ENCODE measurements at regions not wholly inside any gene's neighbourhood (a gene's known extent, or its start where the extent isn't known, plus 50 kb on each side); places are given as distances from the start of the nearest gene placed in this dataset.
"Not testable (repeated sequence)": the region's sequence is repeated elsewhere in the genome, so short reads cannot be mapped to it uniquely, and the experiment has no call there.

- not testable (repeated sequence) for ATAC-seq; H3K9me3 Mint-ChIP-seq; H3K4me1 Mint-ChIP-seq (ENCODE audit: low read depth); H3K27me3 Mint-ChIP-seq (ENCODE audit: low read depth); H3K4me3 Mint-ChIP-seq; H3K36me3 Mint-ChIP-seq (ENCODE audit: insufficient read depth); DNase-seq
Measured at GRCh38 chr2:35957053-35957452, 398.5 kb upstream of the CRIM1 start.

GRCh38 chr2:35946478-35946877 lies 409.1 kb upstream of the CRIM1 start:
- Mint-ChIP-seq H3K9me3 (no peaks in the 10 kb centered on the region), H3K36me3 (ENCODE audit: insufficient read depth) (no peaks in the 10 kb centered on the region)

GRCh38 chr2:35938838-35939237 lies 416.7 kb upstream of the CRIM1 start:
- ATAC-seq (no peak), DNase-seq (no peak)
- H3K4me3 Mint-ChIP-seq: no peak overlapping the region

More at GRCh38 chr2:35946478-35946877, 409.1 kb upstream of the CRIM1 start:
- no peak overlapping the region for H3K4me3 Mint-ChIP-seq
- no peak for ATAC-seq
- H3K4me1 Mint-ChIP-seq (ENCODE audit: low read depth): no peaks in the 10 kb centered on the region
- DNase-seq: no peak
- H3K27me3 Mint-ChIP-seq (ENCODE audit: low read depth): peaks cover 2% of the 10 kb centered on the region

GRCh38 chr2:35933031-35933430 lies 422.5 kb upstream of the CRIM1 start:
- DNase-seq: no peak

More at GRCh38 chr2:35938838-35939237, 416.7 kb upstream of the CRIM1 start:
- H3K9me3 Mint-ChIP-seq: no peaks in the 10 kb centered on the region
- no peaks in the 10 kb centered on the region for H3K4me1 Mint-ChIP-seq (ENCODE audit: low read depth)
- peaks cover 11% of the 10 kb centered on the region for H3K27me3 Mint-ChIP-seq (ENCODE audit: low read depth)
- no peaks in the 10 kb centered on the region for H3K36me3 Mint-ChIP-seq (ENCODE audit: insufficient read depth)

DNA sequence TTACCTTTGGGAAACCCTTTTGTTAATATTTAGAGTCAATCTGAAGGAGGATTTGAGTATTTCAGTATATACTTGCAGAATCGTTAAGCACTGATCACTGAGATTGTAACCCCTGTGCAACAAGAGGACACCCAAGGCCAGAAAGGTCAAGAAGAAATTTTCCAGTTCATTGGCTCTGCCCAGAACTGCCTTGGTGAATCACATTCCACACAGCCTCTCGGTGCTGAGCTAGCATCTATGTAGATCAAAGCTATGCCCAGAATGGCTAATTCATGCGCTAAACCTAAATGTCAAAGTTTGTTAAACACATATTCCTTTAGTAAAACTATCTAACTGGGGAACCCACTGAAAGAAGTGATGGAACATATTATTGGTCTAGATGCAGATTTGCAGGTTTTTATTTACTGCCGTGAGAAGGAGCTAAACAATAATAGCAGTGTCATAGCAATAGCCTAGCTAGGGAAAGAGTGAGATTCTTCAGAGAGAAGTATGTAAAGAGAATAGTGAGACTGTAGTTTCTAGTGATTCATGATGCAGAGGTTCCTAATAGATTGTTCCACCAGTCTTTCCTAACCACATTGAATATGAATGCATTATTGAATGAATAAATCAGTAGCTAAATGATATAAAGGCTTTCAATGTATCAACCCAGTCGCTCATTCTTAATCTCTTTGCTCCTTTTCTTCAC lies 423.2 kb upstream of the CRIM1 start:
- Mint-ChIP-seq H3K9me3 (no peaks in the 10 kb centered on the region), H3K27me3 (ENCODE audit: low read depth) (peaks cover 7% of the 10 kb centered on the region), H3K4me1 (ENCODE audit: low read depth) (no peaks in the 10 kb centered on the region), H3K4me3 (no peak overlapping the region), H3K36me3 (ENCODE audit: insufficient read depth) (no peaks in the 10 kb centered on the region)
- no peak for ATAC-seq
- DNase-seq: no peak

More at GRCh38 chr2:35933031-35933430, 422.5 kb upstream of the CRIM1 start:
- peak in 1 of 2 donors; percentile 30 for ATAC-seq
- Mint-ChIP-seq H3K4me1 (ENCODE audit: low read depth) (no peaks in the 10 kb centered on the region), H3K36me3 (ENCODE audit: insufficient read depth) (no peaks in the 10 kb centered on the region), H3K4me3 (no peak overlapping the region), H3K9me3 (no peaks in the 10 kb centered on the region), H3K27me3 (ENCODE audit: low read depth) (peaks cover 7% of the 10 kb centered on the region)

DNA sequence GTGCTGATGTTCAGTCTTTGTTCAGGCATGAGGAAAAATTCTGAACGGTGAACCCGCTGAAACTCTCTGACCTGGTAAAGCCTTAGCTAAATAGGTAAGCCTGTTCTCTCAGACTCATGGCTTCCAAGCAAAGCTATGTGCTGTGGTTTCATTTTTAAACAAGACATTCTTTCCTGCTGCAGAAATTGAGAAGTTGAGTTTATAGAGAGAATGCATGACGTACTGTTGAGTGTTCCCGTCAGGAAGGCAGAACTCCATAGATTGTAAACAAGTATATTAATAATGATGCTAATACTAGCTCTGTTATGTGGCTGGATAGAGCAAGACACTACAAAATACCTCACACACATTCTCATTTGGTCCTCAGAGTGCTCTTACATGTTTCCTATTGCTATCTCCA lies 424.0 kb upstream of the CRIM1 start:
- no peaks in the 10 kb centered on the region for H3K4me1 Mint-ChIP-seq (ENCODE audit: low read depth)
- peaks cover 7% of the 10 kb centered on the region for H3K27me3 Mint-ChIP-seq (ENCODE audit: low read depth)
- no peak overlapping the region for H3K4me3 Mint-ChIP-seq
- H3K9me3 Mint-ChIP-seq: no peaks in the 10 kb centered on the region
- no peaks in the 10 kb centered on the region for H3K36me3 Mint-ChIP-seq (ENCODE audit: insufficient read depth)
- no peak for DNase-seq
- ATAC-seq: no peak

DNA sequence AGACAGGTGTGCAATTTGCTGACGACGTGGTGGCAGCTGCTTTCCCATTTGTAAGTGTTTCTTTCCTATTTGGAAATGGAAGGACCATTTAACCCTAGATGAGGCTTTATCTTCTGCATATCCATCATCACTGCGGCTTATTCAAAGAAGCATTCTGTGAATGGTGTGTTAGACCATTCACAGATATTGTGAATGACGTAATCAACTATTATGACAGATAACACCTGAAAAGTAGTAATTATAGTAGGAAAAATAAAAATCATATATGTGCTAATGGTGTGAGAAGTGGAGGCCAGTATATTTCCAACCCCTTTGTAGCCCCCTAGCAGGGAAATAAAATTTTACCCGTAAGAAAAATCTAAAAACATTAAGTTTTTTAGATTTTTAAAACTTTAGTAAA lies 424.5 kb upstream of the CRIM1 start:
- DNase-seq: no peak
- Mint-ChIP-seq H3K27me3 (ENCODE audit: low read depth) (peaks cover 7% of the 10 kb centered on the region), H3K4me1 (ENCODE audit: low read depth) (no peaks in the 10 kb centered on the region), H3K9me3 (no peaks in the 10 kb centered on the region), H3K36me3 (ENCODE audit: insufficient read depth) (no peaks in the 10 kb centered on the region), H3K4me3 (no peak overlapping the region)
- no peak for ATAC-seq

DNA sequence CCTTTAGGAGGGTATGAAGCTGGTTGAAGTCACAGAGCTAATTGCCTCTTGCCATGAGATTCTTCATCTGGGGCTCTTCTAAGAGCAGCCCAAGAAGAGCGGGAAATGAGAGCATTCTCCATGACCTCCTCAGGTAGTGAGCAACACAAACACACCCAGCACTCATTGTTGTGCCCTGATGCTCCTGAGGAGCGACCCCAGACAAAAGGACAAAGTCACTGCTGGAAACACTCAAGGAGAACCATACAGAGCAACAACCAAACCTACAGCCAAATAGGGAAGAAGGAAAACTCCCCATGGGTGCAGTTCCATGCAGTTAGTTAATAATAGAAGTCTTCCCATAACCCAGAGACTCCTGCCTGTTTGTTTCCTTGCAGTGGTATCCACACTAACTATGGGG lies 426.0 kb upstream of the CRIM1 start:
- Mint-ChIP-seq H3K9me3 (no peaks in the 10 kb centered on the region), H3K27me3 (ENCODE audit: low read depth) (peaks cover 10% of the 10 kb centered on the region), H3K36me3 (ENCODE audit: insufficient read depth) (no peaks in the 10 kb centered on the region), H3K4me3 (no peak overlapping the region), H3K4me1 (ENCODE audit: low read depth) (no peaks in the 10 kb centered on the region)
- ATAC-seq (no peak), DNase-seq (no peak)

DNA sequence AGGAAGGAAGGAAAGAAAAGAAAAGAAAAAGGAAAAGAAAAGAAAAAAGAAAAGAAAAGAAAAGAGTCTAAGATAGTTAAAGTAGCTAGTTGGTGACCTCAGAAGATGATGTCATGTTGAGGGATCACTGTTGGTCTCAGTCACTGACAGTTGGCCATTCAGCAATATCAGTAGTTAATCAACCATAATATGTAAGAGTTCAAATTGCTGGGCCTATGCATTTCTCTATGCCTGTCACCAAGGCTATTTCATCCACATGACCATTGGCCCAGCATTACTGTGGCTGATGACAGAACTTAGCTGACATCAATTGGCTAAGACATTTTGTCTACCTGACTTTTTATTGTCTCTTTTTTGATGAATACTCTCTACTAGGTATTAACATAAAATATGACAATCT lies 435.5 kb upstream of the CRIM1 start:
- DNase-seq (no peak), ATAC-seq (no peak)
- Mint-ChIP-seq H3K9me3 (no peaks in the 10 kb centered on the region), H3K4me3 (no peak overlapping the region), H3K4me1 (ENCODE audit: low read depth) (no peaks in the 10 kb centered on the region), H3K36me3 (ENCODE audit: insufficient read depth) (no peaks in the 10 kb centered on the region), H3K27me3 (ENCODE audit: low read depth) (peaks cover 2% of the 10 kb centered on the region)

DNA sequence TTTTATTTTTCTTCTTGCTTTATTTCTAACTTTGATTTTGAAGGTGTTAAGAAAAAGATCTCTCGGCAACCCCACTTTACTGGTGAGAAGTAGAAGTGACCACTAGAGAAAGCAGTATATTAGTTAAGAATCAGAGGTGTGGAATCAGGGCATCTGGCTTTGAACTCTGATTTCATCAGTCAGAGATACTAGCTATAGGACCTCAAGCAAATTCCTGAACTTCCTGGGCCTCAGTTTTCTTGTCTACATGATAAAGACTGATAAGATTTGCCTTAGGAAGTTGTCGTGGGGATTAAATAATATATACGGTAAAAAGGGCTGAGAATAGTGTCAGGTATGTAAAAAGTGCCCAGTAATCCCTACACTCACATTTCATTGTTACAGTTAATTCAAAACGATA lies 440.3 kb upstream of the CRIM1 start:
- Mint-ChIP-seq H3K36me3 (ENCODE audit: insufficient read depth) (no peaks in the 10 kb centered on the region), H3K9me3 (no peaks in the 10 kb centered on the region), H3K4me3 (no peak overlapping the region), H3K27me3 (ENCODE audit: low read depth) (no peaks in the 10 kb centered on the region), H3K4me1 (ENCODE audit: low read depth) (no peaks in the 10 kb centered on the region)
- ATAC-seq (no peak), DNase-seq (no peak)

- peak overlapping the region; percentile 81 for H3K4me3 Mint-ChIP-seq
- H3K4me1 Mint-ChIP-seq (ENCODE audit: low read depth): peaks cover 12% of the 10 kb centered on the region
Measured at GRCh38 chr2:35891936-35892335, 463.6 kb upstream of the CRIM1 start.

DNA sequence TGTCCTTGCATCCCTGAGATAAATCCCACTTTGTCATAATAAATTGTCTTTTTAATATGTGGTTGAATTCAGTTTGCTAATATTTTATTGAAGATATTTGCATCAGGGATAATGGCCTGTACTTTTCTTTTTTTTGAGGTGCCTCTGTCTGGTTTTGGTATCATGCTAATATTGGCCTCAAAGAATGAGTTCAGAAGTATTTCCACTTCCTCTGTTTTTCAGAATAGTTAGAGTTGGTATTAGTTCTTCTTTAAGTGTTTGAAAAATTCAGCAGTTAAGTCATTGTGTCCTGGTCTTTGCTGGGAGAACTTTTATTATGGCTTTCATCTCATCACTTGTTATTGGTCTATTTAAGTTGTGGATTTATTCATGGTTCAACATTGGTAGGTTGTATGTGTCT lies 464.1 kb upstream of the CRIM1 start:
- ATAC-seq (no peak), DNase-seq (no peak)
- Mint-ChIP-seq H3K9me3 (no peaks in the 10 kb centered on the region), H3K27me3 (ENCODE audit: low read depth) (no peaks in the 10 kb centered on the region), H3K36me3 (ENCODE audit: insufficient read depth) (no peaks in the 10 kb centered on the region), H3K4me3 (peak overlapping the region; percentile 31), H3K4me1 (ENCODE audit: low read depth) (peaks cover 12% of the 10 kb centered on the region)

More at GRCh38 chr2:35891936-35892335, 463.6 kb upstream of the CRIM1 start:
- no peak for ATAC-seq
- H3K36me3 Mint-ChIP-seq (ENCODE audit: insufficient read depth): no peaks in the 10 kb centered on the region
- DNase-seq: no peak
- H3K9me3 Mint-ChIP-seq: no peaks in the 10 kb centered on the region
- H3K27me3 Mint-ChIP-seq (ENCODE audit: low read depth): no peaks in the 10 kb centered on the region

DNA sequence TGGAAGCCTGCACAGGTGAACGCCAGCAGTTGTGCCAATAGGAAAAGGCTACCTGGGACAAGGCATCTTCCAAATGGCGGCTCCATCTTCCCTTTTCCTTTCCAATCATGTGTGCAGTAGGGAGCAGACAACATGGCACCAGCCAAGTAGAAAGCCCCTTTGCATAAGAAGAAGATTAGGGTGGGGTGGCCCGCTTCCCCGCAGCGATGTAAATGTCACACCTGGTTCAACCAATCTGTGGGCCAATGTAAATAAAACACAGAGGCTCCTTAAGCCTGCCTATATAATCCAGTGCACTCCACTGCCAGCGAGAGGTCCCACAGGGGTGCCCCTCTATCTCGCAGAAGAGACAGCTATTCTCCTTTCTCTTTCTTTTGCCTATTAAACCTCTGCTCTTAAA lies 468.4 kb upstream of the CRIM1 start:
- Mint-ChIP-seq H3K9me3 (no peaks in the 10 kb centered on the region), H3K4me3 (no peak overlapping the region), H3K36me3 (ENCODE audit: insufficient read depth) (no peaks in the 10 kb centered on the region), H3K4me1 (ENCODE audit: low read depth) (peaks cover 7% of the 10 kb centered on the region), H3K27me3 (ENCODE audit: low read depth) (no peaks in the 10 kb centered on the region)
- ATAC-seq (no peak), DNase-seq (no peak)

DNA sequence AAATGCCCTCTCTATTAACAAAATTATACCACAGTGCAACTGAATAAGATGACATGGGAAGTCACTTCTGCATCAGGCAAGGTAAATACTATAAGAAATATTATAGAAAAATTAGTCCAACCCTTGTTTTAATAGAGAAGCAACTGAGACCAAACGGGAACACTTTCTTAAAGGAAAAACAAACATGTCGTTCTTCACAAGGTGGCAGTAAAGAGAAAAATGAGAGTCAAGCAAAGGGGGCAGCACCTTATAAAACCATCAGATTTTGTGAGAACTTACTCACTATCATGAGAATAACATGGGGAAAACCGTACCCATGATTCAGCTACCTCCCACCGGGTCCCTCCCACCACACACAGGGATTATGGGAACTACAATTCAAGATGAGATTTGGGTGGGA lies 481.7 kb upstream of the CRIM1 start:
- no peaks in the 10 kb centered on the region for H3K4me1 Mint-ChIP-seq (ENCODE audit: low read depth)
- H3K27me3 Mint-ChIP-seq (ENCODE audit: low read depth): no peaks in the 10 kb centered on the region
- ATAC-seq (peak in 1 of 2 donors; percentile 10), DNase-seq (no peak)
- H3K9me3 Mint-ChIP-seq: no peaks in the 10 kb centered on the region
- H3K36me3 Mint-ChIP-seq (ENCODE audit: insufficient read depth): no peaks in the 10 kb centered on the region
- H3K4me3 Mint-ChIP-seq: no peak overlapping the region

GRCh38 chr2:35871672-35872071 lies 483.9 kb upstream of the CRIM1 start:
- H3K36me3 Mint-ChIP-seq (ENCODE audit: insufficient read depth): no peaks in the 10 kb centered on the region
- H3K4me1 Mint-ChIP-seq (ENCODE audit: low read depth): no peaks in the 10 kb centered on the region

More at GRCh38 chr2:35871672-35872071, 483.9 kb upstream of the CRIM1 start:
- H3K4me3 Mint-ChIP-seq: no peak overlapping the region
- ATAC-seq: no peak
- H3K27me3 Mint-ChIP-seq (ENCODE audit: low read depth): peaks cover 3% of the 10 kb centered on the region
- DNase-seq: no peak
- no peaks in the 10 kb centered on the region for H3K9me3 Mint-ChIP-seq
